Stimulated activated naive CD8-positive, alpha-beta T cell treated with anti-CD3 and anti-CD28 coated beads, Interleukin-15, amount 100 ng/mL, for 72 hours (primary cell): ENCODE measurements at regions not wholly inside any gene's neighbourhood (a gene's known extent, or its start where the extent isn't known, plus 50 kb on each side); places are given as distances from the start of the nearest gene placed in this dataset.

Source experiments
- ATAC-seq: fragments of 150-1000 bp; cut with Tn5 transposase; 2 replicates; pipeline ENCODE4 v1.10.0; 2021; ENCODE audit warnings: mild to moderate bottlenecking, moderate library complexity
- DNase-seq, 2 donors: peaks; one replicate each; pipeline ENCODE4 v3.0.0; 2021 to 2022
- H3K27ac Mint-ChIP-seq, 2 donors: one replicate each; pipeline ENCODE4 v1.8.0; 2022; ENCODE audit warnings: mild to moderate bottlenecking in 2 of 2, mixed read lengths in 2 of 2, moderate library complexity in 2 of 2
- H3K27me3 Mint-ChIP-seq: one replicate; pipeline ENCODE4 v1.8.0; 2022; ENCODE audit warnings: mixed read lengths
- H3K4me1 Mint-ChIP-seq: one replicate; pipeline ENCODE4 v1.8.0; 2022; ENCODE audit warnings: mild to moderate bottlenecking, mixed read lengths
- H3K4me3 Mint-ChIP-seq, 2 donors: one replicate each; pipeline ENCODE4 v1.8.0; 2022; ENCODE audit warnings: mild to moderate bottlenecking in 2 of 2, mixed read lengths in 2 of 2, moderate library complexity in 1 of 2
- H3K9me3 Mint-ChIP-seq, 2 donors: one replicate each; pipeline ENCODE4 v1.8.0; 2022; ENCODE audit warnings: mixed read lengths in 2 of 2

DNA sequence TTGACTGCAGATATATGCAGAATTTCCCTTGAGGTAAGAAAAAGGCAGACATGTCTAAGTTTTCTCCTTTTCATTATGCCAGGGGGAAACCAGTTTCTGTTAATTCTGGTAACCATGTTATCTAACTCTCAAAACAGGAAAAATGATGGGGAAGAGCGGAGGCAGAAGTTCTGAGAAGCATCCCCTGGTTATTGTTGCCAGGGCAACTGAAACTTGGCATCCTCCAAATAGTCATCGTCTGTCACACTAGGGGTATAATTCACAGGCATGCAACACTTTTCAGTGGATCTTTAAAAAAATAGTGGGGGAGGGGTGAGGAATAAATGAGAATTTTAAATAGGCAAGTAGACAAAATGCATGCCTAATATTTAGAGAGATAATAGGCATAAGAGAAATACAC, 715.3 kb upstream of the CXADR start:
- no peaks in the 10 kb centered on the region for H3K27me3 Mint-ChIP-seq
- peaks cover 4 to 7% of the 10 kb centered on the region in 2 donors for H3K9me3 Mint-ChIP-seq
- no peak overlapping the region for H3K27ac Mint-ChIP-seq
- DNase-seq (no peak), ATAC-seq (no peak)
- no peak overlapping the region for H3K4me3 Mint-ChIP-seq
- H3K4me1 Mint-ChIP-seq: no peaks in the 10 kb centered on the region

DNA sequence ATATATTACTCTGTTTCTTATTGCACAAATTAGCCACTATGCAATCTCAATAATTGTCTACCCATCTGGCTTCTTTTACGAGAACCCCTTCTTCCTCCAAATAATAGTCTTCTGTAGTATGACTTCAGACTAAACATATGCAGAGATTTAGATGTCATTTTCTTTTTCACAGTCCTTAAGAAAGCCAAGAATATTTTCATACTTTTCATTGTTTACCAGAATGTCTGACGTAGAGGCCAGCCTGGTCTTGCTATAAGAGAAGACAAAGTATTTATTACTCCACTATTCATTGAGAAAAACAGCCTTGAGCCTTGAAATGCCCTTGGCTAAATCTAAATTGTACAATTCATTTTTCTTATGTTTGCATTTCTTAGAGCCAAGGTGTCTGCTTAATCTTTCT, 714.9 kb upstream of the CXADR start:
- ATAC-seq (no peak), DNase-seq (no peak)
- H3K4me1 Mint-ChIP-seq: no peaks in the 10 kb centered on the region
- H3K9me3 Mint-ChIP-seq: peaks cover 4 to 7% of the 10 kb centered on the region in 2 donors
- H3K4me3 Mint-ChIP-seq: no peak overlapping the region
- H3K27me3 Mint-ChIP-seq: no peaks in the 10 kb centered on the region
- H3K27ac Mint-ChIP-seq: no peak overlapping the region

DNA sequence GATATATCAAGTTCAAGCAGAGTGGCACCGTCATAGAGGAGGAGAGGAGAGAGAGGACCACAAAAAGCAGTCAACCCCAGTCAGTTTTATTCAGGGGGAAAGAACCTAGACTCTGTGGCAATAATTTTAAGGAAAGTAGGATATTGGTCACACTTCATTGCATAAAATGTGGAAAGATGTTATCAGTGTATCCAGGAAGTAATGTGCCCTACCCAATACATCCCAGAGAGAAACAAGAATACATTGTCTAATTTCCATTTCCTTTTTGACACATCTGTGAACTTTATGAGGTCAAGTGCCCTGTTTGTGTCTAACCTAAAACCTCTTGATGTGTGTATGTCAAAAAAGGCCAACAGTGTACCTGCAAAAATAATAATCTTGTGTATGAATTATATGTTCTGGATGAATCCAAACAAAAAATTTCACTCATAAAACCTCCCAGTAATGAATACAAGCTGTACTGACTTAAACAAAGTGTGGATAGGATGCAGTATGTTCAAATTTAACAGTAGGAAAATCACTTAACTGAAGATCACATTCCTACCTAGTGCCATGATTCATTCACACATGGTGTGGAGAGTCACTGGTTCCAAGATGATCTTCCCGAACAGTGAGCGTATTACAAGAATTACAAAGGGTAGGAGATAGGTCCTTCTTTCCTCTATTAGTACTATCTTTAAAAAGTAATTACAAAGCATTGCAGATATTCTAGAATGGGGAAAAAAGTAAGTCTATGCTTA, 712.1 kb upstream of the CXADR start:
- no peak for ATAC-seq
- H3K4me3 Mint-ChIP-seq: no peak overlapping the region
- peaks cover 4 to 7% of the 10 kb centered on the region in 2 donors for H3K9me3 Mint-ChIP-seq
- no peak overlapping the region for H3K27ac Mint-ChIP-seq
- no peak for DNase-seq
- H3K4me1 Mint-ChIP-seq: no peaks in the 10 kb centered on the region
- H3K27me3 Mint-ChIP-seq: no peaks in the 10 kb centered on the region

DNA sequence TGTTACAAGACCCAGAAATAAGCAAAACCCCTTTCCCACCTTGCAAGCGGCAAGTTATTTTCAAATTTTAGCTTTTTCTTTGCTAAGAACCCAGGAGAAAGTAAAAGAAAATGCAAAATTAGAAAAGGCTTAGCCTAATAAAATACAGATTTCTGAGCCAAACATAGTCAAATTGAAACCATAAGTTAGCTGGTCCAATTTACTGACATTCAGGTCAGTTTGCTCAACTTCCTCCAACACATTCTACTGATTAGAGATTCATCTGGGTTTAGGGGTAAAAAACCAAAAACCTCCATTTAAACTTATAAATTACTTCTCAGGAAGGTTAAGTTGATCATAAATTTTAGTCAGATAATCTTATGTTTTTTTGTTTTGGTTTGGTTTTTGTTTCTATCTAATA, 701.8 kb upstream of the CXADR start:
- H3K4me1 Mint-ChIP-seq: no peaks in the 10 kb centered on the region
- H3K27me3 Mint-ChIP-seq: no peaks in the 10 kb centered on the region
- ATAC-seq (no peak), DNase-seq (no peak)
- H3K27ac Mint-ChIP-seq: no peak overlapping the region
- H3K9me3 Mint-ChIP-seq: peaks cover 5 to 8% of the 10 kb centered on the region in 2 donors
- no peak overlapping the region for H3K4me3 Mint-ChIP-seq

DNA sequence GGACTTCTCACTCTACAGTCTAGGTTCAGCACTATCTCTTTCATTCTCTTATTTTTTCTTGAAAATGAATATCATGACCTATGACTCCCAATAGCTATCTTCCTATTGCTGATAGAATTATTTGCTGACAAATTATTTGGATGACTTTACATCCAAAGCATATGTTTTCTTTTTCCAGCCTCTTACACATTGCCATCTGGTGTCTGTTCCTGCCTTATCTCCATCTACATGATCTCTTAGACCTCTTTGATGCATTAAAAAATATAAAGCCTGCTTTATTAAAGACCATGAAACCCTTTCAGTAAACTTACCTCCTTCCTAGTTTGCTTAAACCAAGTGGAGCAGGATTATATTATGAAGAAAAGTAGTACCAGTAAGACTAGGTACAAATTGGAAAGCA, 700.9 kb upstream of the CXADR start:
- no peaks in the 10 kb centered on the region for H3K27me3 Mint-ChIP-seq
- ATAC-seq: no peak
- H3K4me1 Mint-ChIP-seq: no peaks in the 10 kb centered on the region
- peaks cover 5 to 8% of the 10 kb centered on the region in 2 donors for H3K9me3 Mint-ChIP-seq
- no peak for DNase-seq
- no peak overlapping the region for H3K27ac Mint-ChIP-seq
- no peak overlapping the region for H3K4me3 Mint-ChIP-seq

DNA sequence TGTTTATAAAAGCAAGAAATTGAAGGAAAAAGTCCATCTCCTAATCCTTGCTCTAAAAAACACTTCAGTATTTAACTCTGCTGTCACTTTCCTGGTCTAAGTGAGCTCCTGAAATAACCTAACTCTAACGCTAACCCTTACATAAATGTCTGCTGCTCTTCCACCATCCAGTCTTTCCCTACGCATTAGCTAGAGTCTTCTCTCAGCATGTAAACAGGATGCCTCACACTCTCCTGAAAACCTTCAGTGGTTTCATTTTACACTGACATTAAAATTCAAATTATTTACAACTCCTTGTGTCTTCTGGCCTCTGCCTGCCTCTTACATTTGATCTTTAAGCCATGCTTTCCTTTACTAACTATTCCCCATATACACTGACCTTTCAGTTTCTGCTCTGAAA, 697.6 kb upstream of the CXADR start:
- Mint-ChIP-seq H3K27me3 (no peaks in the 10 kb centered on the region), H3K4me3 (no peak overlapping the region), H3K4me1 (no peaks in the 10 kb centered on the region), H3K9me3 (peaks cover 5 to 8% of the 10 kb centered on the region in 2 donors), H3K27ac (no peak overlapping the region)
- no peak for DNase-seq
- no peak for ATAC-seq

DNA sequence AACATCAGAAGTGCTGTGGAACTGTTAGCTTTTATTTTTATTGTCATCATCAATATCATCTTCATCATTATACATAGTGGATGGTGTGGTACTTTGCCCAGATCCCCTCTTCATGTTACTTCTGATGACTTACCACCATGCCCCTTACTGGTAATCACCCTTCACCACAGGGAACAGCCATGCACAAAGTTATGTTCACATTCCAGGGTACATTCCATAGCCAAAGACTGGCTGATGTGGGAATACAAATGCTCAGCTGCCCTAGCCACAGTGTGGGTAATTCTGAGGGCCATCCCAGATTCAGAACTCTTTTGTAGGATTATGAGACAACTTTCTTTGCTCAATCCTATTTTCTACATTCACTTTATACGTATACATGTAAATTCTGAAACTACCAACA, 691.3 kb upstream of the CXADR start:
- DNase-seq: no peak

DNA sequence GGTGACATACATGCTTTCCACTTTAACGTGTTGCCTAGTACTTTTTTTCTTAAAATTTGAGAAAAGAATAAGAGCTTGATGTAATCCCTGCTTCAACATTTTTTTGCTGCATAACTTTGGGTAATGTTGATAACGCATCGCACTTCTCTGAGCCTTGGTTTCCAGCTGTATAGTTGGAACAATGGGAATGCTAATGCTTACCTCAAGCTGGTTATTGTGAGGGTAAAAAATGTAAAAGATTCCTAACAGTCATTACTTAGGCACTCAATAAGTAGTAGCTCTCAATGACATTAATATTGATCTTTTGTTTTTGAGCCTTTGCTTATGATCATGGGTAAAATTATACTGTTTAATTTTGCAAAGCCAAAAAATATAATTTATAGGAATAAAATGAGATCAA, 683.3 kb upstream of the CXADR start:
- H3K9me3 Mint-ChIP-seq: peaks cover 0 to 11% of the 10 kb centered on the region in 2 donors
- DNase-seq (no peak), ATAC-seq (no peak)
- no peaks in the 10 kb centered on the region for H3K4me1 Mint-ChIP-seq
- no peak overlapping the region for H3K27ac Mint-ChIP-seq
- H3K27me3 Mint-ChIP-seq: no peaks in the 10 kb centered on the region
- no peak overlapping the region for H3K4me3 Mint-ChIP-seq

More for the DNA sequence above, 691.3 kb upstream of the CXADR start:
- H3K27me3 Mint-ChIP-seq: no peaks in the 10 kb centered on the region
- no peaks in the 10 kb centered on the region for H3K4me1 Mint-ChIP-seq
- no peak overlapping the region for H3K27ac Mint-ChIP-seq
- H3K4me3 Mint-ChIP-seq: no peak overlapping the region
- H3K9me3 Mint-ChIP-seq: peaks cover 9 to 18% of the 10 kb centered on the region in 2 donors
- ATAC-seq: no peak

DNA sequence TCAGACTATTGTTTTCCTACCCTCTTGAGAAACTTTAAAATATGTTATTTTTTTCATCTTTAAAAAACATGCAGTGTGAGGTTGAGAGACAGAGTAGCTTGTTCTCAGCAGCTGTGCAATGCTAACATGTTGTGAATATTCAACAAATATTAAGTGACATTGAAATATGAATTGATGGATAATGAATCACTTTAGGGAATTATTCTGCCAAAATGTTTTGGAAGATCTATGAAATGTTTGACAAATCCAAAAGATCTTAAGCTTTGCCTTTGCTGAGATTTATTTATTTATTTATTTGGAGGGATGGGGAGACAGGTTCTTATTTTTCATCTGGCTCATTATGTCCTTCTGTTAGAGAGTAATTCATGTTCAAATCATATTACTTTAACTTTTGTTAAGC, 680.1 kb upstream of the CXADR start:
- no peak for DNase-seq
- Mint-ChIP-seq H3K27ac (no peak overlapping the region), H3K4me3 (no peak overlapping the region), H3K4me1 (no peaks in the 10 kb centered on the region), H3K27me3 (no peaks in the 10 kb centered on the region), H3K9me3 (no peaks in the 10 kb centered on the region)
- ATAC-seq: no peak

DNA sequence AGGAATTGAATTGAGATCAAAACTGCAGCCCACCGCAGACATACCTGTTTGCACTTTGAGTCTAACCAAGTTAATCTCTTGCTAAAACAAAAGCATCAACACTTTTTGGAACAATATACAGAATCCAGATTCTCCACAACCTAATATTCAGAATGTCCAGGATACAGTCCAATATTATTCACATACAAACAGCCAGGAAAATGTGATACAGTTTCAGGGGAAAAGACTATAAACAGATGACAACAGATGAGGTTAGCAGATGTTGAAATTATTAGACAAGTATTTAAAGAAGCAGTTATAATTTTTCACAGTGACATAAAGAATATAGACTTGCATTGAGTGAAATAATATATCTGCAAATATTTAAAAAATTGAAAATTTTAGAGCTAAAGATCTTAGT, 678.1 kb upstream of the CXADR start:
- H3K4me3 Mint-ChIP-seq: no peak overlapping the region
- H3K9me3 Mint-ChIP-seq: no peaks in the 10 kb centered on the region
- ATAC-seq: no peak
- no peak overlapping the region for H3K27ac Mint-ChIP-seq
- no peaks in the 10 kb centered on the region for H3K4me1 Mint-ChIP-seq
- DNase-seq: no peak
- H3K27me3 Mint-ChIP-seq: no peaks in the 10 kb centered on the region

DNA sequence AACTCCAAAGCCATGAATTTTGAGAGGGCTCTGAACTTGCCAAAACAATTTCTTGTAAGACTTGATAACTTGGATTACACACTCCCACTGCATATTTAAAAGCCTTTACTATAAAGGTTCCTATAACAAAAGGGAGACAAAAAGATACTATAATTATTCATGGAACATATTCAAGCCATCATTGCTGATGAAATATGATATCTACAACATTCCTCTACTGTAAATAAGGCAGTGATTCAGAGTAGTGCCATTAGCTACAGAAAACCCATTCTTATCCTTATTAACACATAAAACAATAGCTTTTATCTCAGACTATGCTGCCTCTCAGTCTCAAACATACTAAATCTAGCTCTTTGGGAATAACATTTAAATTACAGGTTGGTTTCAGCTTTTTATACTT, 675.5 kb upstream of the CXADR start:
- H3K27ac Mint-ChIP-seq: no peak overlapping the region
- no peak for DNase-seq

DNA sequence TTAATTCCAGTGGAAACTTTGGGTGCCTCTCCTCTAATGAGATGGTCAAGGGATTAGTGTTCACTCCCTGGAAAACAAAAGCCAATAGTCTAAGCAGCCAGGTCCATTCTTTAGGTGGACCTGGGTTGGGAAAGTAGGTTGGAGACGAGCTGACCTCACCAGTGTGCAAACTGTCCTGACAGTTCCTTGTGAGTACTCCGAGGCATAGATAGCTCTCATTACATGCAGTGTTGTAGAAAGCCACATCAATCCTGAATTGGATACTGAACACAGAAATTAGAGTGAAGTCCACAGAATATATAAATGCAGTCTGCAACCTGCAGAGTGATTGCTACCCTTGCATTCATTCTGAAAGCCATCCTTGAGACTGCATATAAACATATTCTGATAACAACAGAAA, 675.1 kb upstream of the CXADR start:
- Mint-ChIP-seq H3K4me3 (no peak overlapping the region), H3K9me3 (no peaks in the 10 kb centered on the region), H3K4me1 (no peaks in the 10 kb centered on the region), H3K27ac (no peak overlapping the region), H3K27me3 (no peaks in the 10 kb centered on the region)
- DNase-seq (no peak), ATAC-seq (no peak)

More for the DNA sequence above, 675.5 kb upstream of the CXADR start:
- Mint-ChIP-seq H3K4me1 (no peaks in the 10 kb centered on the region), H3K9me3 (no peaks in the 10 kb centered on the region), H3K27me3 (no peaks in the 10 kb centered on the region), H3K4me3 (no peak overlapping the region)
- no peak for ATAC-seq

DNA sequence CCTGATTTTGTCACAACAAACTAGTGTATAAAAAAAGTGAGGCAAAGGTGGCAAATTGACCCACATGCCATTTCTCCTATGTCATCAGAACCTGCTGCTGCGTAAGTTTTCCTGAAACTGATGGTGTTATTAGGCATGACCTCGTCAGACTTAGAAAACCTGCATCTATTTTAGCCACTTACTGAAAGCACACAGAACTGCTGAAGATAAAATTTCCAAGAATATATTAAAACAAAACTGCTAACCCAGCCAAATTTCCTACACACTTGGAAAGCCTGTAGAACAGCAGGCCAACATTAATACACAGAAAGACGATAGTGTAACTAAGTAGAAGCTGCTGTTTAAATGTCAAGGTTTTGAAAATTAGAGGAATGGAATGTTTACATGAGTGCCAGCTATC, 674.5 kb upstream of the CXADR start:
- DNase-seq (no peak), ATAC-seq (no peak)
- no peaks in the 10 kb centered on the region for H3K9me3 Mint-ChIP-seq
- H3K4me3 Mint-ChIP-seq: no peak overlapping the region
- no peaks in the 10 kb centered on the region for H3K4me1 Mint-ChIP-seq
- no peak overlapping the region for H3K27ac Mint-ChIP-seq
- H3K27me3 Mint-ChIP-seq: no peaks in the 10 kb centered on the region

DNA sequence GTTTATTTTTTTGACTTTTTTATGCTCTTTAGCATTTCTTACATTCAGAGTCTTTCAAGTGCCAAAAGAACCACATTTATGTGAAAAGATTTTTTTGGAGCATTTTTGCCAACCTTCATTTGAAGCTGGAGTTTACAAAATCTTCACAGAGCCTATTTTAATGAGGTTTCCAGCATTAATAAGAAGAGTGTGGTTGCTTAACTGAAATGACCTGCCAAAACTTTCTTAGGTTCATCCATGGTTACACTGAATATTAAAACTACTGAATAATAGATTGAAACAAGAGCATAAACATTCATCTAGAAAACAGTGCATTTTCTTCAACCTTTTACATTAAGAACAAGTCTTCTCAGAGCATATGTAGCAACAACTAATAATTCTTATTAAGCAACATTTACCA, 672.3 kb upstream of the CXADR start:
- Mint-ChIP-seq H3K4me3 (no peak overlapping the region), H3K4me1 (no peaks in the 10 kb centered on the region), H3K27me3 (no peaks in the 10 kb centered on the region), H3K27ac (no peak overlapping the region), H3K9me3 (peaks cover 0 to 4% of the 10 kb centered on the region in 2 donors)
- no peak for DNase-seq
- no peak for ATAC-seq

DNA sequence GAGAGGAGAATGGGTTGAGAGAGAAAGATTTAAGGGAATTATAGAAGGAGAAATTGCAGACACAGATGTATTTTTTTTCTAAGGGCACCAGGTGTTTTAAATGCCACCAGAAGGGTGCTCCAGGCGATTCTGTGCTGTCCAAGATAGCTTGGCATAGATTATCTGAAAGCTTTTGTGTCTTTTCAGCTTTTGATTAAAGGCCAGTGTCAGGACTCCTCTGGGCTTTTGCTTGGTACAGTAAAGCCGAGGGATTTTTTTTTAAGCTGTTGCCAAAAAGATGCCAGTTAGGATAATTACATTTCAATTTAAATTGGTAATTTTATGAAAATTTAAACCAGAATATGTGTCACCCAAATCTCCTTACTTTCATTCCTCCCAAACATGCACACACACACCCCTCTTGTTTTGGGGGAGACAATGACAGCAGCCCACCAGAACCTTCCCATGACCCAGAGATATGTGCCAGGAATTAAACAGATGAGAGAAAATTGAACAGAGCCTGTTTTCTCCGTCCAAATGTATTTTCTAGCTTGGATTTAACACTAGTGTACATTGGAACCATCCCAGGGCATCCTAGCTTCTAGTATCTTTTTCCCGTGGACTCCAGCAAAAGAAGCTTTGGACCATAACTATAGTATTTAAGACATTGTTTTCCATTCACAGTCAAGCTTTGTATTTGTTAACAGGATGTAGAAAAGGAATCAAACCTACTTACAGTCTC, 670.7 kb upstream of the CXADR start:
- H3K27ac Mint-ChIP-seq: no peak overlapping the region
- H3K9me3 Mint-ChIP-seq: peaks cover 0 to 4% of the 10 kb centered on the region in 2 donors
- no peaks in the 10 kb centered on the region for H3K27me3 Mint-ChIP-seq
- no peak overlapping the region for H3K4me3 Mint-ChIP-seq
- ATAC-seq (no peak), DNase-seq (no peak)
- no peaks in the 10 kb centered on the region for H3K4me1 Mint-ChIP-seq

DNA sequence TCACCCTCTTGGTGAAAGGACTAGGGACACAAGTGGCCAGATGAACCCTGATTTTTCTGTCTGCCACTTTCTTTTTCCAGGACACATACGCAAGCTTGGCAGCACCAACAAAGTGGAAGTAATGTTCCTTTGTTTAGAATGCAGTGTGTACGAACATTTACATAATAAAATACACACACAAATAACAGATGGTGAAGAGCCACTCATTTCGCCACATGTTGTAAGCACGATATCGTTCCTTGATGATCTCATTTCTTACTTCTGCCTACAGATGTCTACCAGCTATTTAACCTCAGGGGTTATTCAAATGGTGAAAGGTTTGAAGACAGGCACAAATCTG, 670.2 kb upstream of the CXADR start:
- DNase-seq: no peak
- Mint-ChIP-seq H3K4me1 (no peaks in the 10 kb centered on the region), H3K4me3 (no peak overlapping the region)

DNA sequence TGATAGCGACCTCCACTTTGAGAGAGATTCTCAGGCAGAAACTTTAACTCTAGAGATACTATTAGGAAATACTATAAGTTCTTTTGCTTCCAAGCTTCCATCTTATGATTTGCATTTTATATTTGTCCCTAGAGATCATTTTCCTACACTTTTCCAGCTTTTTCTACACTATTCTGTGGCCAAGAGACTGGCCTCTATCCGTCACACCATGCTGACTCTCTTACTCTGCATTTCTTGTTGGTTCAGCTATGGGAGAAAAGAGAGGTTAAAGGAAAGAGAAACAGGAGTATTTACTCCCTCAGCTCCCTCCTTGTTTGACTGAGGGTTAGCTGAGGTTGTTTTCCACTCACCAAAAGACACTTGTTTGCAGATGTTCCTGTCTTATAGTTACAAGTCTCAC, 665.6 kb upstream of the CXADR start:
- Mint-ChIP-seq H3K27ac (no peak overlapping the region), H3K27me3 (no peaks in the 10 kb centered on the region), H3K4me3 (no peak overlapping the region), H3K9me3 (peaks cover 4 to 8% of the 10 kb centered on the region in 2 donors), H3K4me1 (no peaks in the 10 kb centered on the region)
- no peak for ATAC-seq
- DNase-seq: no peak

More for the DNA sequence above, 670.2 kb upstream of the CXADR start:
- ATAC-seq: no peak
- H3K27me3 Mint-ChIP-seq: no peaks in the 10 kb centered on the region
- H3K9me3 Mint-ChIP-seq: peaks cover 0 to 4% of the 10 kb centered on the region in 2 donors
- H3K27ac Mint-ChIP-seq: no peak overlapping the region
